ENCODE measurements at regions not wholly inside any gene's neighbourhood (a gene's known extent, or its start where the extent isn't known, plus 50 kb on each side); places are given as distances from the start of the nearest gene placed in this dataset.

DNA sequence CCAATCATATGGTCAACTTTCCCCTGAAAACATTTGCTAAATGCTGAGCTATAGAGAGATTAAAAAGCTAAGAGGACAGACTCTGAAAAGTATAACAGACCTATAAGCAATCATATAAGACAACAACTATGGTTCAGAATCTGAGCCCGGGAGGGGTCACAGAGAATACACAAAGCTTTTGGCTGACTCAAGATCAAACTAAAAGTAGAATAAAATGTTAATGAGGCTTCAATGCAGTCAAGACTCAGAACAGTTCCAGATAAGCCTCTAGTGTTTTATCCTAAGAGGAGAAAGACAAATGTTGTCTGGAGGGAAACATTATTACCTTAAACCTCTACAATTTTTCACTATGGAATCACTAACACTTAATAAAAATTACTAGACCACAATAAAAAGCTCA, 175.4 kb upstream of the VEGFC start:
- Histone ChIP-seq H3K27me3 (ENCODE audit: control insufficient read depth in 1 of 2, insufficient read depth in 2 of 2, low read length in 2 of 2) (no peaks in the 10 kb centered on the region), H3K36me3 (ENCODE audit: control insufficient read depth in 1 of 2, insufficient read depth in 2 of 2, low read length in 2 of 2) (no peaks in the 10 kb centered on the region), H3K9me3 (ENCODE audit: control insufficient read depth in 1 of 2, low read length in 2 of 2) (peaks cover 0 to 2% of the 10 kb centered on the region in 2 donors), H3K4me3 (ENCODE audit: low read depth in 1 of 2, low read length in 2 of 2) (no peak overlapping the region), H3K4me1 (ENCODE audit: control insufficient read depth in 1 of 2, insufficient read depth in 2 of 2, low read length in 2 of 2) (no peaks in the 10 kb centered on the region), H3K27ac (ENCODE audit: low read depth, low read length) (no peak overlapping the region), H3K9ac (ENCODE audit: low read depth in 1 of 2, low read length in 2 of 2) (no peak overlapping the region)

DNA sequence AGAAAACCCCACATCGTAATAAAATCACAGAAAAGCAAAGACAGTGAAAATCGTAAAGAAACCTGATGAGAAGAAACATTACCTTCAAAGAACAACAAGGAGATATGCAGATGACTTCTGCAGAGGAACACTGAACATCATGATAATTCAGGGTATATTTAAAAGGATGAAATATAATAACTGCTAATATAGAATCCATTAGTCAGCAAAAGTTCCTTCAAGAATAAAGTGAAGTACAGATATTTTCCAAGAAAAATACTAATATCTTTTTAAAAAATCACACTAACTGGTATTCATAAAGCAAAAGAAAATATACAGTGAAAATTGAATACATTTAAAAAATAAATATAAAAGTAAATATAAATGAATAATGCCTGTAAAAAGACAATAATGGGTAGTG, 176.3 kb upstream of the VEGFC start:
- H3K36me3 ChIP-seq (ENCODE audit: control insufficient read depth in 1 of 2, insufficient read depth in 2 of 2, low read length in 2 of 2), result no peaks in the 10 kb centered on the region
- no peak overlapping the region for H3K27ac ChIP-seq (ENCODE audit: low read depth, low read length)
- no peaks in the 10 kb centered on the region for H3K4me1 ChIP-seq (ENCODE audit: control insufficient read depth in 1 of 2, insufficient read depth in 2 of 2, low read length in 2 of 2)
- no peak overlapping the region for H3K4me3 ChIP-seq (ENCODE audit: low read depth in 1 of 2, low read length in 2 of 2)
- no peaks in the 10 kb centered on the region for H3K27me3 ChIP-seq (ENCODE audit: control insufficient read depth in 1 of 2, insufficient read depth in 2 of 2, low read length in 2 of 2)
- peaks cover 0 to 2% of the 10 kb centered on the region in 2 donors for H3K9me3 ChIP-seq (ENCODE audit: control insufficient read depth in 1 of 2, low read length in 2 of 2)
- H3K9ac ChIP-seq (ENCODE audit: low read depth in 1 of 2, low read length in 2 of 2), result no peak overlapping the region

DNA sequence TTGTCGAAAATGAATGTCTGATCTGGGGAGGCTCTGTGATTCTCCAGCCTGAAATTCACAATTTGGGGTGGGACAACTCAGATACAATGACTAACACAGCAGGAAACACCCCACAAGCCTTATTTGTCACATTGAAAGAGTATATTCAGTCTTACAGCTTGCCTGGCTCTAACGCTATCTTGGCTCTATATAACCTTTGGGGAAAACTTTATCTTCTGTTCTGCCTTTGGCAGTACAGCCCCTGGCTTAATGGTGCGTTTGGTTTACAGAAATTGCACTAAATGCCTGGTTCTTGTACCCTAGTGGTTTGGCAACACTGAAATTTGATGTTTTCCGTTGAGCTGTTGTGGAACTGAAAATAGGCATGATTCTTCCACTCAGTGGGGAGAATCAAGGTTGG, 178.1 kb upstream of the VEGFC start:
- Histone ChIP-seq H3K4me1 (ENCODE audit: control insufficient read depth in 1 of 2, insufficient read depth in 2 of 2, low read length in 2 of 2) (no peaks in the 10 kb centered on the region), H3K9ac (ENCODE audit: low read depth in 1 of 2, low read length in 2 of 2) (no peak overlapping the region), H3K27ac (ENCODE audit: low read depth, low read length) (no peak overlapping the region), H3K9me3 (ENCODE audit: control insufficient read depth in 1 of 2, low read length in 2 of 2) (peaks cover 0 to 2% of the 10 kb centered on the region in 2 donors), H3K36me3 (ENCODE audit: control insufficient read depth in 1 of 2, insufficient read depth in 2 of 2, low read length in 2 of 2) (no peaks in the 10 kb centered on the region), H3K27me3 (ENCODE audit: control insufficient read depth in 1 of 2, insufficient read depth in 2 of 2, low read length in 2 of 2) (no peaks in the 10 kb centered on the region), H3K4me3 (ENCODE audit: low read depth in 1 of 2, low read length in 2 of 2) (no peak overlapping the region)

DNA sequence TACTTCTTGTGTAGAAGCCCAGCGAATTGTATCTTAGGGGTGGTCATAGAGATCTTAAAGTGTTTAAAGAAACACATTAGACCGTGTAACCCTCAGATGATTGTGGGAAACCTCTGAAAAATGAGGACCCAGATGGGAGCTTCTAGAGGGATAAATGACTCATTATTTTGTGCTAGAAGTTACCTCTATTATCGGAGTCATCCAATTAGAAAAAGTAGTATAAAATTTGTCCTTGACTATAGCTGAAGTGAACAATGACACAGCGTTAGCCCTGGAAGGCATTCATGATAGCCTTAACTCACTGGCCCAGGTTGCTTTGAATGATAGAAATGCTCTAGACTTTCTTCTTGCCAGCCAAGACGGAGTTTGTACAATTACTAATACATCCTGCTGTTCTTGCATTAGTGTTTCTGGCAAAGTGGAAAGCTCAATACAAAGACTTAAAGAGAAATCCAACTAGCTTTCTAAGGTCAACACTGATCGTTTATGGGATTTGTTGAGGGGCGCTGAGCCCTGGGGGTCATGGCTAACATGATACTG, 178.9 kb upstream of the VEGFC start:
- no peak overlapping the region for H3K27ac ChIP-seq (ENCODE audit: low read depth, low read length)
- no peak overlapping the region for H3K4me3 ChIP-seq (ENCODE audit: low read depth in 1 of 2, low read length in 2 of 2)
- no peaks in the 10 kb centered on the region for H3K36me3 ChIP-seq (ENCODE audit: control insufficient read depth in 1 of 2, insufficient read depth in 2 of 2, low read length in 2 of 2)
- no peaks in the 10 kb centered on the region for H3K4me1 ChIP-seq (ENCODE audit: control insufficient read depth in 1 of 2, insufficient read depth in 2 of 2, low read length in 2 of 2)
- H3K9ac ChIP-seq (ENCODE audit: low read depth in 1 of 2, low read length in 2 of 2), result no peak overlapping the region
- H3K27me3 ChIP-seq (ENCODE audit: control insufficient read depth in 1 of 2, insufficient read depth in 2 of 2, low read length in 2 of 2), result no peaks in the 10 kb centered on the region
- peaks cover 0 to 2% of the 10 kb centered on the region in 2 donors for H3K9me3 ChIP-seq (ENCODE audit: control insufficient read depth in 1 of 2, low read length in 2 of 2)

DNA sequence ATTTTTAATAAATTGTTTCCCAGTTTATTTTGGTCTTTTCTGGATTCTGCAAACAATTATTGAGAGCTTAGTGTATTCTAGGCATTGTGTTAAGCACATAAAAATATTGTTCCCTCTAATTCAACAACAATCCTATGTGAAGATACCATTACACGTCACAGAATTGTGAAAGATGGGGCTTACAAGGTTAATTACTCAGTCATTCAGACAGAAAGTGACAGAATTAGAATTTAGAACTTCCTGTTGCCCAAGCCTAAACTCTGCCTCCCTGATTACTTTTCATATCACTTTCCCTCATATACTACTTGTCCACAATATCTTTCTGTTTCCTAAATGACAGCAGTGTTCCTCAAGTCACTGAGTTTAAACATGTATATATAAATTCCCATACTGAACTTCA, 186.7 kb upstream of the VEGFC start:
- Histone ChIP-seq H3K4me3 (ENCODE audit: low read depth in 1 of 2, low read length in 2 of 2) (no peak overlapping the region), H3K9ac (ENCODE audit: low read depth in 1 of 2, low read length in 2 of 2) (no peak overlapping the region), H3K27me3 (ENCODE audit: control insufficient read depth in 1 of 2, insufficient read depth in 2 of 2, low read length in 2 of 2) (no peaks in the 10 kb centered on the region), H3K4me1 (ENCODE audit: control insufficient read depth in 1 of 2, insufficient read depth in 2 of 2, low read length in 2 of 2) (peaks cover 0 to 3% of the 10 kb centered on the region in 2 donors), H3K9me3 (ENCODE audit: control insufficient read depth in 1 of 2, low read length in 2 of 2) (no peaks in the 10 kb centered on the region), H3K27ac (ENCODE audit: low read depth, low read length) (no peak overlapping the region), H3K36me3 (ENCODE audit: control insufficient read depth in 1 of 2, insufficient read depth in 2 of 2, low read length in 2 of 2) (no peaks in the 10 kb centered on the region)

DNA sequence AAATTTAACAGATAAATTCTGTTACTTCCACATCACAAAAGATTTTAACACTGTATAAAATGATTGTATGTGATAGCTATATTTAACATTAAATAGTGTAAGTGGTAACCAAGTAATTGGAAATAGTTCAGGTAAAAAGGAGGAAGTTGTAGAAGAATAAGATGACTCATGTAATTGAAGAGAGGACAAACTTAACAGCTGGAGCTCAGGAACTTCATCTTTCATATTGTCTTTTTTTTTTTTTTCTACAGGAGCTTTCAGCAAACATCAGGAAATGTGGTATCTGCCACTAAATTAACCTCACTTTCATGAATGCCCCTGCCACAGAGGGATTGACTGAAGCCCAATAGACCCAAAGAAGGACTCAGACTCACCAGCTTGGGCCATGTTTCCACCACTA, 188.4 kb upstream of the VEGFC start:
- Histone ChIP-seq H3K9ac (ENCODE audit: low read depth in 1 of 2, low read length in 2 of 2) (no peak overlapping the region), H3K4me1 (ENCODE audit: control insufficient read depth in 1 of 2, insufficient read depth in 2 of 2, low read length in 2 of 2) (peaks cover 0 to 3% of the 10 kb centered on the region in 2 donors), H3K9me3 (ENCODE audit: control insufficient read depth in 1 of 2, low read length in 2 of 2) (no peaks in the 10 kb centered on the region), H3K36me3 (ENCODE audit: control insufficient read depth in 1 of 2, insufficient read depth in 2 of 2, low read length in 2 of 2) (no peaks in the 10 kb centered on the region), H3K27ac (ENCODE audit: low read depth, low read length) (no peak overlapping the region), H3K4me3 (ENCODE audit: low read depth in 1 of 2, low read length in 2 of 2) (no peak overlapping the region), H3K27me3 (ENCODE audit: control insufficient read depth in 1 of 2, insufficient read depth in 2 of 2, low read length in 2 of 2) (no peaks in the 10 kb centered on the region)

DNA sequence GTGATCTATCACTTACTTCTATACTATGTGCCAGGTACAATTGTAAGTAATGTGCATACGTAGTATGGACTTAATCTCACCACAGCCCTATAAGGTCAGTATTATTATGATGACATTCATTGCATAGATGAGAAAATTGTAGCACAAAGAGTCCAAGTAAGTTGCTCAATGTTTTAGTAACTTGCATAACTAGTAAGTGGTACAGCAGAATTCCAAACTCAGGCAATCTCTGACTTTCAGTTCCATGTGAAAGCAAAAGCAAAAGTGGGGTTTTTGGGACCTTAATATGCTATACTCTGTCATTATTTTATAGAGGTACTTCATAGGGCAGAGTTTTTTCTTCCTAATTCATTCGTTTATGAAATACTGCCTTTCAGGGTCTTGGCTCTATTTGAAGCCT, 188.8 kb upstream of the VEGFC start:
- Histone ChIP-seq H3K27me3 (ENCODE audit: control insufficient read depth in 1 of 2, insufficient read depth in 2 of 2, low read length in 2 of 2) (no peaks in the 10 kb centered on the region), H3K9me3 (ENCODE audit: control insufficient read depth in 1 of 2, low read length in 2 of 2) (no peaks in the 10 kb centered on the region), H3K4me3 (ENCODE audit: low read depth in 1 of 2, low read length in 2 of 2) (no peak overlapping the region), H3K9ac (ENCODE audit: low read depth in 1 of 2, low read length in 2 of 2) (no peak overlapping the region), H3K4me1 (ENCODE audit: control insufficient read depth in 1 of 2, insufficient read depth in 2 of 2, low read length in 2 of 2) (peaks cover 0 to 3% of the 10 kb centered on the region in 2 donors), H3K27ac (ENCODE audit: low read depth, low read length) (no peak overlapping the region), H3K36me3 (ENCODE audit: control insufficient read depth in 1 of 2, insufficient read depth in 2 of 2, low read length in 2 of 2) (no peaks in the 10 kb centered on the region)

DNA sequence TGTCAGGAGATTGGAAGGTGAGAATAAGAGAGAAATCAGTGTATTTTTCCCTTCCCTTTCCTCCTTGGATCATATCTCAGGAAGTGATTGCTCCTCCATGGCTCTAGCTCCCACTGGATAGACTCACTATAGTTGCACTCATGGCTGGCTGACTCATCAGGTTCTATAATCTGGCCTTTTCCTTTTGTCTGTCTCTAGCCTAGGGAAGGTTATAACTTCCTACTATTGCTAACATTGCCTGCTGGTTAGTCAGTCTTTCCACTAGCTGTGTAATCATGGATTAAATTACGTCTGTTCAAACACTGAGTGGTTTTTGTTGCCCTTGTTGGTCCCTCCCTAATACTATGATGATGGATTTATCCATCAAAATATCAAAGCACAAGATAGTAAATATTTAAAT, 195.5 kb upstream of the VEGFC start:
- Histone ChIP-seq H3K27ac (ENCODE audit: low read depth, low read length) (no peak overlapping the region), H3K9me3 (ENCODE audit: control insufficient read depth in 1 of 2, low read length in 2 of 2) (no peaks in the 10 kb centered on the region), H3K27me3 (ENCODE audit: control insufficient read depth in 1 of 2, insufficient read depth in 2 of 2, low read length in 2 of 2) (no peaks in the 10 kb centered on the region), H3K36me3 (ENCODE audit: control insufficient read depth in 1 of 2, insufficient read depth in 2 of 2, low read length in 2 of 2) (no peaks in the 10 kb centered on the region), H3K4me3 (ENCODE audit: low read depth in 1 of 2, low read length in 2 of 2) (no peak overlapping the region), H3K4me1 (ENCODE audit: control insufficient read depth in 1 of 2, insufficient read depth in 2 of 2, low read length in 2 of 2) (no peaks in the 10 kb centered on the region), H3K9ac (ENCODE audit: low read depth in 1 of 2, low read length in 2 of 2) (no peak overlapping the region)

DNA sequence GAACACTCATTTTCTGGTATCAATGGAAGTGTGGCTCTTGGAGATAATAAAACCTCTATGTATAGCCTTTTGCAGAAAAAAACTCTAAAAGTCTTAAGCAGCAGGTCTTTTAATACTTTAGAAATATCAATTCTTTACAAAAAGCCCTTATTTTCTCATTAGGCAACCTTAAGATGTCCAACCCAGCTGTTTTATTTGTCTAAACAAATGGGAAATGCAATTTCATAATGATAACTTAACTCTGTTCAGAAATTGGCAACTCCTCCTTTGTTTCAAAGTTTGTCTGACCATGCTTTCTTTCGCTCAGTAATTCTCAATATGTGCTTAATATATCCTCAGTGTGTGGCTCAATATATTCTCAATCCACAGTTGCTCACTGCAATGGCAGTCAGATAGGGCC, 196.5 kb upstream of the VEGFC start:
- no peak overlapping the region for H3K9ac ChIP-seq (ENCODE audit: low read depth in 1 of 2, low read length in 2 of 2)
- H3K27me3 ChIP-seq (ENCODE audit: control insufficient read depth in 1 of 2, insufficient read depth in 2 of 2, low read length in 2 of 2), result no peaks in the 10 kb centered on the region
- H3K4me3 ChIP-seq (ENCODE audit: low read depth in 1 of 2, low read length in 2 of 2), result no peak overlapping the region

DNA sequence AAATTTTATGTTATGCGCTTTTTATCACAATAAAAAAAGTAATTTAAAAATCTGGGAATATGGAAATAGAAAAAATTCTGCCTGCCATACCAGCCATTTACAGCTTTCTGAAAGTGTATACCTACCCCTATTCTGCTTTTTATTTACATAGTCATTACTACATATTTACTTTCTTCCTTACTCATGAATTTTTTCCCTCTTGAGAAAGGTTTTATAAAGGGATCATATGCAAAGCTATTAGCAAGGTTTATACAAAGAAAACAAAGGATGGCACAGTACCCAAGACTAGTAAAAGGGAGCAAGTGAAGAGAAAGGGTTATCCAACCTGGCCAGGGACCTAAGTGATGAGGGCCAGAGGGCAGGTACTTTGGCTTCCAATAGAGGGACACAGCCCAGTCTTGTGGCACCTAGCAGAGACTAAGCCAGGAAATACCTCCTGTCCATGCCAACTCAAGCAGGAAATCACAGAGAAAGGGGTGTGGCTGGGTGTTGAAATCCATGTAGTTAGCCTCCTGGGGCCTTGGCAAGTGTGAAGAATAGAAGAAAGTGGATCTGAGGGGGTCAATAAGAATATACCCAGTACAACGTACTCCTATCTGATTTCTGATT, 207.3 kb upstream of the VEGFC start:
- Histone ChIP-seq H3K4me3 (ENCODE audit: low read depth in 1 of 2, low read length in 2 of 2) (no peak overlapping the region), H3K27ac (ENCODE audit: low read depth, low read length) (no peak overlapping the region), H3K9me3 (ENCODE audit: control insufficient read depth in 1 of 2, low read length in 2 of 2) (no peaks in the 10 kb centered on the region), H3K9ac (ENCODE audit: low read depth in 1 of 2, low read length in 2 of 2) (no peak overlapping the region), H3K4me1 (ENCODE audit: control insufficient read depth in 1 of 2, insufficient read depth in 2 of 2, low read length in 2 of 2) (no peaks in the 10 kb centered on the region), H3K27me3 (ENCODE audit: control insufficient read depth in 1 of 2, insufficient read depth in 2 of 2, low read length in 2 of 2) (no peaks in the 10 kb centered on the region), H3K36me3 (ENCODE audit: control insufficient read depth in 1 of 2, insufficient read depth in 2 of 2, low read length in 2 of 2) (no peaks in the 10 kb centered on the region)

More for the DNA sequence above, 196.5 kb upstream of the VEGFC start:
- H3K4me1 ChIP-seq (ENCODE audit: control insufficient read depth in 1 of 2, insufficient read depth in 2 of 2, low read length in 2 of 2), result no peaks in the 10 kb centered on the region
- H3K27ac ChIP-seq (ENCODE audit: low read depth, low read length), result no peak overlapping the region
- H3K9me3 ChIP-seq (ENCODE audit: control insufficient read depth in 1 of 2, low read length in 2 of 2), result no peaks in the 10 kb centered on the region
- H3K36me3 ChIP-seq (ENCODE audit: control insufficient read depth in 1 of 2, insufficient read depth in 2 of 2, low read length in 2 of 2), result no peaks in the 10 kb centered on the region
